ENCODE measurements at regions not wholly inside any gene's neighbourhood (a gene's known extent, or its start where the extent isn't known, plus 50 kb on each side); places are given as distances from the start of the nearest gene placed in this dataset.

DNA sequence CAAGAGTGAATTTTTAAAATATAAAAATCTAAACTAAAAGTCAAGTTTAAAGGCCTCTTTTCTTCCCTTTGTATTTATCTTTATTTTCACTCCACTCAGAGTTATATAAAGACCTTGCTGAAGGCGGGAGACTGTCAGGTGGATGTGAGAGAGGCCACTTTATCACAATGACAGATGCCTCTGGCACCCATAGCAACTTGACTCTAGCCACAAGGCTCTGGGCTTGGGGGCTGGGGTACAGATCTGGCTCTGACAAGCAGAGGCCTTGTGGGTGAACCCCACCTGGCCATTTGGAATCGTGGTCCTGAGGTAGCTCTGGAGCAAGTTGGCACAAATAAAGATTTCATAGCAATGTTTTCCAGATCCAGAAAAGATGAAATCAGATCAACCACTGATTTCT lies 417.2 kb downstream of the RFPL4B start:
- CTCF ChIA-PET = no interaction called here
- Histone ChIP-seq H3K4me1 (ENCODE audit: control insufficient read depth in 1 of 2, insufficient read depth in 2 of 2, low read length in 2 of 2) (no peaks in the 10 kb centered on the region), H3K27ac (ENCODE audit: low read depth, low read length) (no peak overlapping the region), H3K36me3 (ENCODE audit: control insufficient read depth in 1 of 2, insufficient read depth in 2 of 2, low read length in 2 of 2) (no peaks in the 10 kb centered on the region), H4K20me1 (ENCODE audit: insufficient read depth) (no peaks in the 10 kb centered on the region), H3K27me3 (ENCODE audit: insufficient read depth, low read length) (no peaks in the 10 kb centered on the region), H3K4me2 (ENCODE audit: low read length) (no peak overlapping the region), H3K4me3 (replicated peaks in 1 of 2; ENCODE audit: low read depth in 1 of 2, low read length in 2 of 2) (no peak overlapping the region), H3K9me2 (ENCODE audit: insufficient read depth) (no peaks in the 10 kb centered on the region), H3K9me3 (ENCODE audit: control insufficient read depth in 1 of 2, insufficient read depth in 1 of 2, low read depth in 1 of 2, low read length in 2 of 2) (no peaks in the 10 kb centered on the region), H3K79me2 (ENCODE audit: insufficient read depth, low read length) (no peaks in the 10 kb centered on the region), H3K9ac (ENCODE audit: low read length) (no peak overlapping the region), H2AFZ (ENCODE audit: low read depth, low read length, poor library complexity, severe bottlenecking) (no peak overlapping the region)
- TF ChIP-seq, protein P1, sequence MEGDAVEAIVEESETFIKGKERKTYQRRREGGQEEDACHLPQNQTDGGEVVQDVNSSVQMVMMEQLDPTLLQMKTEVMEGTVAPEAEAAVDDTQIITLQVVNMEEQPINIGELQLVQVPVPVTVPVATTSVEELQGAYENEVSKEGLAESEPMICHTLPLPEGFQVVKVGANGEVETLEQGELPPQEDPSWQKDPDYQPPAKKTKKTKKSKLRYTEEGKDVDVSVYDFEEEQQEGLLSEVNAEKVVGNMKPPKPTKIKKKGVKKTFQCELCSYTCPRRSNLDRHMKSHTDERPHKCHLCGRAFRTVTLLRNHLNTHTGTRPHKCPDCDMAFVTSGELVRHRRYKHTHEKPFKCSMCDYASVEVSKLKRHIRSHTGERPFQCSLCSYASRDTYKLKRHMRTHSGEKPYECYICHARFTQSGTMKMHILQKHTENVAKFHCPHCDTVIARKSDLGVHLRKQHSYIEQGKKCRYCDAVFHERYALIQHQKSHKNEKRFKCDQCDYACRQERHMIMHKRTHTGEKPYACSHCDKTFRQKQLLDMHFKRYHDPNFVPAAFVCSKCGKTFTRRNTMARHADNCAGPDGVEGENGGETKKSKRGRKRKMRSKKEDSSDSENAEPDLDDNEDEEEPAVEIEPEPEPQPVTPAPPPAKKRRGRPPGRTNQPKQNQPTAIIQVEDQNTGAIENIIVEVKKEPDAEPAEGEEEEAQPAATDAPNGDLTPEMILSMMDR (IDR thresholded peaks at IDR 0.05 in 2 of 3, conservative IDR thresholded peaks at IDR 0.05 in 1 of 3; ENCODE audit: borderline replicate concordance in 1 of 3, insufficient read depth in 1 of 3, low read depth in 2 of 3, low read length in 2 of 3) = no peak
- TF ChIP-seq ELF1 (IDR thresholded peaks at IDR 0.05; ENCODE audit: borderline replicate concordance, low read depth) (no peak), CBX3 (IDR thresholded peaks at IDR 0.05; ENCODE audit: low read depth) (no peak), EGR1 (IDR thresholded peaks at IDR 0.05; ENCODE audit: low read depth) (no peak), FOSL1 (IDR thresholded peaks at IDR 0.05; ENCODE audit: low read depth) (no peak), POLR2A (IDR thresholded peaks at IDR 0.05; ENCODE audit: borderline replicate concordance, extremely low read depth, insufficient read depth, insufficient read length) (no peak), ZNF274 (IDR thresholded peaks at IDR 0.05; ENCODE audit: low read depth, low read length) (no peak), TCF7L2 (IDR thresholded peaks at IDR 0.05; ENCODE audit: borderline replicate concordance, extremely low read depth, insufficient read depth, insufficient read length) (no peak), SRF (IDR thresholded peaks at IDR 0.05; ENCODE audit: low read depth) (no peak), EZH2 (IDR thresholded peaks at IDR 0.05) (no peak)
- TF ChIP-seq, protein P2, sequence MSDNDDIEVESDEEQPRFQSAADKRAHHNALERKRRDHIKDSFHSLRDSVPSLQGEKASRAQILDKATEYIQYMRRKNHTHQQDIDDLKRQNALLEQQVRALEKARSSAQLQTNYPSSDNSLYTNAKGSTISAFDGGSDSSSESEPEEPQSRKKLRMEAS (IDR thresholded peaks at IDR 0.05) = no peak
- TF ChIP-seq, protein P3, sequence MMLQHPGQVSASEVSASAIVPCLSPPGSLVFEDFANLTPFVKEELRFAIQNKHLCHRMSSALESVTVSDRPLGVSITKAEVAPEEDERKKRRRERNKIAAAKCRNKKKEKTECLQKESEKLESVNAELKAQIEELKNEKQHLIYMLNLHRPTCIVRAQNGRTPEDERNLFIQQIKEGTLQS (IDR thresholded peaks at IDR 0.05) = no peak
- TF ChIP-seq, protein P4, sequence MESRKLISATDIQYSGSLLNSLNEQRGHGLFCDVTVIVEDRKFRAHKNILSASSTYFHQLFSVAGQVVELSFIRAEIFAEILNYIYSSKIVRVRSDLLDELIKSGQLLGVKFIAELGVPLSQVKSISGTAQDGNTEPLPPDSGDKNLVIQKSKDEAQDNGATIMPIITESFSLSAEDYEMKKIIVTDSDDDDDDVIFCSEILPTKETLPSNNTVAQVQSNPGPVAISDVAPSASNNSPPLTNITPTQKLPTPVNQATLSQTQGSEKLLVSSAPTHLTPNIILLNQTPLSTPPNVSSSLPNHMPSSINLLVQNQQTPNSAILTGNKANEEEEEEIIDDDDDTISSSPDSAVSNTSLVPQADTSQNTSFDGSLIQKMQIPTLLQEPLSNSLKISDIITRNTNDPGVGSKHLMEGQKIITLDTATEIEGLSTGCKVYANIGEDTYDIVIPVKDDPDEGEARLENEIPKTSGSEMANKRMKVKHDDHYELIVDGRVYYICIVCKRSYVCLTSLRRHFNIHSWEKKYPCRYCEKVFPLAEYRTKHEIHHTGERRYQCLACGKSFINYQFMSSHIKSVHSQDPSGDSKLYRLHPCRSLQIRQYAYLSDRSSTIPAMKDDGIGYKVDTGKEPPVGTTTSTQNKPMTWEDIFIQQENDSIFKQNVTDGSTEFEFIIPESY (IDR thresholded peaks at IDR 0.05; ENCODE audit: extremely low read depth, insufficient replicate concordance, low read length) = no peak
- RAD21 ChIA-PET (ENCODE audit: low non-redundant PET in 1 of 2, low total read pairs in 2 of 2, uncharacterized antibody in 2 of 2, unreplicated experiment in 2 of 2) = no interaction called here
- POLR2A ChIA-PET = no interaction called here
- no peak for ATAC-seq
- intact Hi-C loops (cut with micrococcal nuclease) = no loop called here
- BruUV-seq (replicated peaks) = no TSS peak
- no peak for DNase-seq (ENCODE audit: low read depth, low spot score)
